ENCODE measurements at regions not wholly inside any gene's neighbourhood (a gene's known extent, or its start where the extent isn't known, plus 50 kb on each side); places are given as distances from the start of the nearest gene placed in this dataset.

DNA sequence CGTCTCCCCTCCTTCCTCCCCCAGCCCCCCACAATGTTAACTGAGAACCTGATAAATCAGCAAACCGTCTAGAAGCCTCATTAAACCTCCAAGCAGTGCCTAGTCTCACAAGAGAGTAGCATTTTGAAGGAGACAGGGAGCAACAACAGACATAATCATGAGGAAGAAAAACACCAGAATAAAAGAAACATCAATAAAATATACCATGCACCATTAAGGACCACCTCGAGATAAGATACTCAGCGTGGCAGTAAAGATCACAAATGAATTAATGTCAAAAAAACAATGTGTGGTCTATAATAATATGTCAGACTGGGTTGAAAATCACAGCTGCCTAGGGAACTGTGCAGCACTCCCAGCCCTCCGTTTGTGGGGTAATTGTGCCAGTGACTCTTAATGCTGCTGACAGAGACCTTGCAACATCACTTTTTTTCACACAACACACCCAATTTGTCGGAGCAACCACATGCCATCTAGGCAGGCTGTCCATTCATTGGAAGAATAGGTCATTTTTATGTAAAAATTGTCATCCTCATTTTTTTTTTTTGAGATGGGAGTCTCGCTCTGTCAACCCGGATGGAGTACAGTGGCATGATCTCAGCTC is 450.8 kb upstream of the WWC1 start:
- 85 to 90% methylated on average over 8 of the region's 8 CpGs for WGBS, 2 experiments
- Histone ChIP-seq H3K27ac (ENCODE audit: insufficient read depth, low read depth, low read length, poor library complexity, severe bottlenecking) (no peak overlapping the region), H3K27me3 (ENCODE audit: control insufficient read depth, insufficient read depth, low read length, poor library complexity, severe bottlenecking) (no peaks in the 10 kb centered on the region), H3K9me3 (ENCODE audit: control insufficient read depth, low read length) (no peaks in the 10 kb centered on the region), H3K36me3 (ENCODE audit: control insufficient read depth, insufficient read depth, low read length) (no peaks in the 10 kb centered on the region), H3K4me3 (ENCODE audit: insufficient read depth, low read depth, low read length) (no peak overlapping the region), H3K4me1 (ENCODE audit: control insufficient read depth, insufficient read depth, low read length) (no peaks in the 10 kb centered on the region)

DNA sequence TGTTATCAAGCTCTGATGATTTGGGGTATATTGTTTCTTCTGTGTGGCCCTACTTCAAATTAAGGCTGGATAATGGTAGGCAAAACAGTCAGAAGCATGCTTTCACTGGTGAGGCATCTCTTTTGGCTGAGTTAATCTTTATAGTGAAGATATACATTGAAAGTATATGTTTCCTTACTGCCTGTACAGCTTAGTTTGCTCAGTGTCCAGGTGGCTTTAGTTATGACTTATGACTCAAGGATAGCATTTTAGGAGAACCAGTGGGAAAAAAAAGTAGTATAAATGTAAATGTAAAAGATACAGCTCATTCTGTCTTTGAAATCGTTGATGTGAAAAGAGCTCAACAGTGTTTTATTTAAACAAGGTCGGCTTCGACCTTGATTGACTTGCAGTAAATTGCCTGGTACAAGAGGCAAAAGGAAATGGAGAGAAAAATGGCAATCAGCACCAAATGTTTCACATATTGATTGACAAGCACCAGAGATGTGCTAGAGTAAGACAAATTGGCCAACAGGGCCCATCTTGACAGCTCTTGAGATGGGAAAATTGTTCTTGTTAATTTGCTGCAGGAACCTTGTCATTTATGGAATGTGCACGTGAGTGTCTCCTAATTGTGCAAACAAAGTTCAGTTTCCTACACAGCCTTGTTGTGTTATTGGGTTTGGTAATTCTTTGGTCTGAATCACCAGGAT is 447.4 kb upstream of the WWC1 start:
- H3K4me1 ChIP-seq (ENCODE audit: control insufficient read depth, insufficient read depth, low read length) = no peaks in the 10 kb centered on the region
- no peaks in the 10 kb centered on the region for H3K9me3 ChIP-seq (ENCODE audit: control insufficient read depth, low read length)
- no peak overlapping the region for H3K27ac ChIP-seq (ENCODE audit: insufficient read depth, low read depth, low read length, poor library complexity, severe bottlenecking)
- WGBS, 2 experiments = 93 to 95% methylated on average over 4 of the region's 4 CpGs
- no peaks in the 10 kb centered on the region for H3K27me3 ChIP-seq (ENCODE audit: control insufficient read depth, insufficient read depth, low read length, poor library complexity, severe bottlenecking)
- no peaks in the 10 kb centered on the region for H3K36me3 ChIP-seq (ENCODE audit: control insufficient read depth, insufficient read depth, low read length)
- H3K4me3 ChIP-seq (ENCODE audit: insufficient read depth, low read depth, low read length) = no peak overlapping the region

DNA sequence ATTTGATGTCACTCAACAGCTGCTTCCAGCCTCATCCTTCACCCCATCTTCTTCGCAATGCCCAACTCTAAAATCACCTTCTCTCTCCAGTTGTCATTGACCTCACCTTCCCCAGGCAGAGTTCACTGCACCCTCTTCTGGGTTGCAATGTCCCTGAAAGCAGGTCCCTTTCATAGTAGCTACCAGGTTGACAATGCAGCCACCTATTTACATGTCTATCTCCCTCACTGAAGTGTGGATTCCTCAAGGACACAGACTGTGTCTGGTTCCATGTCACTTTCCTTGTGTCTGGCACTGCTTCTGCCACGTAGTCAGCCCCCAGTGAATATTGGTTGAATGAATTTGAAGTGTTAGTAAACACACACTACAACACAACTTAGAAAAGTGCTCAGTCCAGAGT is 445.5 kb upstream of the WWC1 start:
- no peaks in the 10 kb centered on the region for H3K4me1 ChIP-seq (ENCODE audit: control insufficient read depth, insufficient read depth, low read length)
- 96 to 97% methylated on average over 1 to 2 of the region's 2 CpGs for WGBS, 2 experiments

DNA sequence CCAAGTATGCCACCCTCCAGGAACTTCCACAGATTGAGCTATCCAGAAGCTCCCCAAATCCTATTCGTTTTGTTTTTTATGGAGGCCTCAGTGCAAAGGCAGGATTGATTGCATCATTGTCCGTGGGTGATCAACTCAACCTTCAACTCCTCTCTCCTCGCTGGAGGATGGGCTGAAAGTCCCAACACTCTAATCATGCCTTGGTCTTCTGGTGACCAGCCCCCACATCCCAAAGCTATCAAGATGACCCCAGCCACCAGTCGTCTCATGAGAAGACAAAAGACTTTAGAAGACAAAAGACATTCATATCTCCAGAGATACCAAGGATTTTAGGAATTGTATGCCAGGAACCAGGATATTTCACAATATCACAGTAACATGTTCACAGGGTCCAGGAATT is 441.6 kb upstream of the WWC1 start:
- Histone ChIP-seq H3K36me3 (ENCODE audit: control insufficient read depth, insufficient read depth, low read length) (no peaks in the 10 kb centered on the region), H3K27me3 (ENCODE audit: control insufficient read depth, insufficient read depth, low read length, poor library complexity, severe bottlenecking) (no peaks in the 10 kb centered on the region), H3K4me1 (ENCODE audit: control insufficient read depth, insufficient read depth, low read length) (no peaks in the 10 kb centered on the region), H3K4me3 (ENCODE audit: insufficient read depth, low read depth, low read length) (no peak overlapping the region), H3K9me3 (ENCODE audit: control insufficient read depth, low read length) (no peaks in the 10 kb centered on the region), H3K27ac (ENCODE audit: insufficient read depth, low read depth, low read length, poor library complexity, severe bottlenecking) (no peak overlapping the region)
- 81 to 84% methylated on average over 4 of the region's 4 CpGs for WGBS, 2 experiments

More for the DNA sequence above, 445.5 kb upstream of the WWC1 start:
- H3K4me3 ChIP-seq (ENCODE audit: insufficient read depth, low read depth, low read length) = no peak overlapping the region
- no peak overlapping the region for H3K27ac ChIP-seq (ENCODE audit: insufficient read depth, low read depth, low read length, poor library complexity, severe bottlenecking)
- no peaks in the 10 kb centered on the region for H3K9me3 ChIP-seq (ENCODE audit: control insufficient read depth, low read length)
- H3K36me3 ChIP-seq (ENCODE audit: control insufficient read depth, insufficient read depth, low read length) = no peaks in the 10 kb centered on the region
- H3K27me3 ChIP-seq (ENCODE audit: control insufficient read depth, insufficient read depth, low read length, poor library complexity, severe bottlenecking) = no peaks in the 10 kb centered on the region

DNA sequence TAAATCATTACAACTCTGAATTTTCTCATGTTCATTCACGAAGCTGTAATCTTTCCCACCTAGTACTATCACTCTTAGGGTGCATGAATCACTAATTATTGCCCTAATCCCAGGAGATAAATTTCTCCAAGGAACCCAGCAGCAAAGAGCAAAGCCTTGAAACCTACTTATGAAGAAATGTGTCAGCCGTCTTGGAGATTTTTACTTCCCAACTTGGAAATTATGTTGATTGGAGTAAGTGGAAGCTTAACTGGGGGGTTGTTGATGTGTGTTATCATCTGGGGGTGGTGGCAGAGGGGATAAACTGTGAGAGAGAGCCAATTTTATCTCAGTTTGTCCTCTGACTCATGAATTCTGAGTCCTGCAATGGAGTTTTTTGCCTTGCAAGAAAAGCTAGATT is 440.5 kb upstream of the WWC1 start:
- no peak overlapping the region for H3K27ac ChIP-seq (ENCODE audit: insufficient read depth, low read depth, low read length, poor library complexity, severe bottlenecking)
- H3K27me3 ChIP-seq (ENCODE audit: control insufficient read depth, insufficient read depth, low read length, poor library complexity, severe bottlenecking) = no peaks in the 10 kb centered on the region
- 89 to 91% methylated on average over 2 of the region's 2 CpGs for WGBS, 2 experiments
- H3K4me1 ChIP-seq (ENCODE audit: control insufficient read depth, insufficient read depth, low read length) = no peaks in the 10 kb centered on the region
- H3K9me3 ChIP-seq (ENCODE audit: control insufficient read depth, low read length) = no peaks in the 10 kb centered on the region
- H3K36me3 ChIP-seq (ENCODE audit: control insufficient read depth, insufficient read depth, low read length) = no peaks in the 10 kb centered on the region
- no peak overlapping the region for H3K4me3 ChIP-seq (ENCODE audit: insufficient read depth, low read depth, low read length)

DNA sequence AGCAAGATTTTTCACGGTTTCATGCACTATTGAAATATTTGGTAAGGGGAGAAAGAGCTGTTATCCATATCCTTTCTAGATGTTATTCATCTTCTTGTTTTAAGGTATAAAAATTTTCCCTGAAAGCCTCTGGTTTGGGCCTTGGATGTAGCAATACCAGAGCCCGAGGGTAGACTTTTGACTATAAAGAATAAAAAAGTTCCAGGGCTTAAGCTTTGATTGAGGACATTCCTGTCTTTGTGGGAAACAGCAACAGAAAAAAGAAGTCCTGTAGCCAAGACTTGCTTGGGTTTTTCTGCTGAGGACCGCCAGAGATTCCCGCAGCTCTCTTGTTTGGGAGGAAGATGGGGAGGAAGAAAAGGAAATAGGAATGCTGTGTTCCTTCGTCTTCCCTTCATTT is 440.0 kb upstream of the WWC1 start:
- Histone ChIP-seq H3K9me3 (ENCODE audit: control insufficient read depth, low read length) (no peaks in the 10 kb centered on the region), H3K4me1 (ENCODE audit: control insufficient read depth, insufficient read depth, low read length) (no peaks in the 10 kb centered on the region), H3K27me3 (ENCODE audit: control insufficient read depth, insufficient read depth, low read length, poor library complexity, severe bottlenecking) (no peaks in the 10 kb centered on the region), H3K36me3 (ENCODE audit: control insufficient read depth, insufficient read depth, low read length) (no peaks in the 10 kb centered on the region), H3K27ac (ENCODE audit: insufficient read depth, low read depth, low read length, poor library complexity, severe bottlenecking) (no peak overlapping the region), H3K4me3 (ENCODE audit: insufficient read depth, low read depth, low read length) (no peak overlapping the region)
- 69 to 71% methylated on average over 3 to 4 of the region's 5 CpGs for WGBS, 2 experiments

DNA sequence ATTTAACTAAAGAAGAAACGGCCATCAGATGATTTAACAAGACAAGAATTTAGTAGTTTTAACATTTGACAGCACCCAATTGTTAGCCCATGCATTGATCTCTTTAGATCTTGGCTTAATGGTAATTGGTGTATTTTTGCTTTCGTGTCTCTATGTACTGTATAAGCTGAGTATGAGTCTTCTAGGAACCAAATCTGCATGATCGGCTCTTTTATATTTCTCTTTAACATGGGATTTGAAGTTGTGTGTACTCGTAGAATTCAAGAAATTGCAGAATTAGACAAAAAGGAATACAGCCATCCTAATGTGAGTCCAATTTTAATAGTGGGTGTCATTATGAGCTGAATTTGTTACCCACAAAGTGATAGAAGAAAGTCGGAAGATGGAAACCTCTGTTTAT is 438.9 kb upstream of the WWC1 start:
- Histone ChIP-seq H3K4me3 (ENCODE audit: insufficient read depth, low read depth, low read length) (no peak overlapping the region), H3K9me3 (ENCODE audit: control insufficient read depth, low read length) (no peaks in the 10 kb centered on the region)
- 94% methylated on average over 4 to 5 of the region's 5 CpGs for WGBS, 2 experiments

DNA sequence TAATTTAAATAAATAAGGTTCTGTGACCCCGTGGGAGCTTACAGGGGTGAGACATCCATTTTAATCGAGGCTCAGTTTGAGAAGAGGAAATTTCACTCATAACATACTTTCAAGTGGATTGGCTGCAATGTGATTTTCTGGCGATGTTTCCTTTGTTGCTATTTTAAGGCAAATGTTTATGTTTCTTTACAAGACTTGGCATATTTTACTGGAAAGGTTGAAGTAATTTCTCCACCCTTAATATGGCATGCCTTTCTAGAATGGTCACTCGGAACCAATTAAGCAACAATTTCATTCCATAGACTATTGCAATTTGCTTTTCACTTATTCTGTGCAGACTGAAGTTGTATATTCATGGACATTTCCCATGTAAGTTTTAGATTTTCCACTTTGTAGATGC is 438.0 kb upstream of the WWC1 start:
- 98 to 100% methylated on average over 3 to 4 of the region's 4 CpGs for WGBS, 2 experiments
- no peaks in the 10 kb centered on the region for H3K27me3 ChIP-seq (ENCODE audit: control insufficient read depth, insufficient read depth, low read length, poor library complexity, severe bottlenecking)
- H3K9me3 ChIP-seq (ENCODE audit: control insufficient read depth, low read length) = no peaks in the 10 kb centered on the region
- no peaks in the 10 kb centered on the region for H3K36me3 ChIP-seq (ENCODE audit: control insufficient read depth, insufficient read depth, low read length)
- H3K4me1 ChIP-seq (ENCODE audit: control insufficient read depth, insufficient read depth, low read length) = no peaks in the 10 kb centered on the region
- H3K4me3 ChIP-seq (ENCODE audit: insufficient read depth, low read depth, low read length) = no peak overlapping the region
- H3K27ac ChIP-seq (ENCODE audit: insufficient read depth, low read depth, low read length, poor library complexity, severe bottlenecking) = no peak overlapping the region

More for the DNA sequence above, 438.9 kb upstream of the WWC1 start:
- no peak overlapping the region for H3K27ac ChIP-seq (ENCODE audit: insufficient read depth, low read depth, low read length, poor library complexity, severe bottlenecking)
- H3K36me3 ChIP-seq (ENCODE audit: control insufficient read depth, insufficient read depth, low read length) = no peaks in the 10 kb centered on the region
- no peaks in the 10 kb centered on the region for H3K27me3 ChIP-seq (ENCODE audit: control insufficient read depth, insufficient read depth, low read length, poor library complexity, severe bottlenecking)
- H3K4me1 ChIP-seq (ENCODE audit: control insufficient read depth, insufficient read depth, low read length) = no peaks in the 10 kb centered on the region

DNA sequence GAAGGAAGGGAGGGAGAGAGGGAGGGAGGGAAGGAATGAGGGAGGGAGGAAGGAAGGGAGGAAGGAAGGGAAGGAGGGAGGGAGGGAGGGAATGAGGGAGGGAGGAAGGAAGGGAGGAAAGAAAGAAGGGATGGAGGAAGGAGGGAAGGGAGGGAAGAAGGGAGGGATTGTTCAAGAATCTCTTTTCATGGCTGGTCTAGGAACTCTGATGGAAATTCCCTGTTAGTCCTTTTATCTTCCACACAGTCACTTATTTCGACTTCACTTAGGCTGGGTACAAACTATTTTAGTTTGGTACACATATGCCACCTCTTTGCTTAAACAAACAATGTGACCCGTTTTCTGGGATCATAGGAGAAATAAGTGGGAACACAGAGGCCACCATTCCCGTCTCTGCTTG is 435.6 kb upstream of the WWC1 start:
- H3K4me3 ChIP-seq (ENCODE audit: insufficient read depth, low read depth, low read length) = no peak overlapping the region
- no peaks in the 10 kb centered on the region for H3K36me3 ChIP-seq (ENCODE audit: control insufficient read depth, insufficient read depth, low read length)
- no peaks in the 10 kb centered on the region for H3K9me3 ChIP-seq (ENCODE audit: control insufficient read depth, low read length)
- no peaks in the 10 kb centered on the region for H3K27me3 ChIP-seq (ENCODE audit: control insufficient read depth, insufficient read depth, low read length, poor library complexity, severe bottlenecking)
- no peak overlapping the region for H3K27ac ChIP-seq (ENCODE audit: insufficient read depth, low read depth, low read length, poor library complexity, severe bottlenecking)
- no peaks in the 10 kb centered on the region for H3K4me1 ChIP-seq (ENCODE audit: control insufficient read depth, insufficient read depth, low read length)
- 58 to 62% methylated on average over 3 of the region's 3 CpGs for WGBS, 2 experiments

DNA sequence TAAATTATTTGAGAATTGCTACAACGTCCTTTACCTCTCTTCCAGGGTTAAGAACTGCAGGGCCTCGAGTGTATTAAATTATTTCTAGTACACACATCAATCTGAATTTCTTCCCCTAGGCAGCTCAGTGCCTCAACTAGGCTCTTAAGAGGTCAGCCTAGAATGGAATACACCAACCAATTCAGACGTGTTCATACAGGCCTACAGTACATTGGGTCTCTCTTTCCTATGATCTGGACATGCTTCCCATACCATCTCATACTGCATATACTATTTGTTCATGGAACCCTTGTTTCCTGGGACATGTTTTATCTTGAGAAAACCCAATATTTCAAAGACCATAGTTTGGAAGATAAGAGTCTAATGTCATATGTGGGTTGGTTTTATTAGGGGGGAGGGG is 434.1 kb upstream of the WWC1 start:
- Histone ChIP-seq H3K36me3 (ENCODE audit: control insufficient read depth, insufficient read depth, low read length) (no peaks in the 10 kb centered on the region), H3K27me3 (ENCODE audit: control insufficient read depth, insufficient read depth, low read length, poor library complexity, severe bottlenecking) (no peaks in the 10 kb centered on the region), H3K4me1 (ENCODE audit: control insufficient read depth, insufficient read depth, low read length) (no peaks in the 10 kb centered on the region), H3K27ac (ENCODE audit: insufficient read depth, low read depth, low read length, poor library complexity, severe bottlenecking) (no peak overlapping the region), H3K4me3 (ENCODE audit: insufficient read depth, low read depth, low read length) (no peak overlapping the region), H3K9me3 (ENCODE audit: control insufficient read depth, low read length) (no peaks in the 10 kb centered on the region)
- WGBS, 2 experiments = 89 to 91% methylated on average over 3 of the region's 3 CpGs

All from ectodermal cell (in vitro differentiated cells).